Neuron (in vitro differentiated cells): ENCODE measurements at regions not wholly inside any gene's neighbourhood (a gene's known extent, or its start where the extent isn't known, plus 50 kb on each side); places are given as distances from the start of the nearest gene placed in this dataset.
"Not testable (repeated sequence)": the region's sequence is repeated elsewhere in the genome, so short reads cannot be mapped to it uniquely, and the experiment has no call there.

Experiments
- H2AFZ ChIP-seq: one replicate; pipeline ENCODE4 v1.6.1; 2013; ENCODE audit warnings: low read depth, mild to moderate bottlenecking, inconsistent platforms, low read length, moderate library complexity
- H3K27me3 ChIP-seq: one replicate; pipeline ENCODE4 v1.6.1; 2013; ENCODE audit warnings: low read length; ENCODE audit not compliant: insufficient read depth
- H3K36me3 ChIP-seq: one replicate; pipeline ENCODE4 v1.6.1; 2013; ENCODE audit warnings: low read length; ENCODE audit not compliant: insufficient read depth
- H3K4me1 ChIP-seq: one replicate; pipeline ENCODE4 v1.6.1; 2013; ENCODE audit warnings: low read length; ENCODE audit not compliant: insufficient read depth
- H3K4me3 ChIP-seq: 2 replicates; pipeline ENCODE4 v1.5.1; 2013; ENCODE audit warnings: mild to moderate bottlenecking, low read length, moderate library complexity
- H3K9me3 ChIP-seq: one replicate; pipeline ENCODE4 v1.6.1; 2013; ENCODE audit warnings: low read length

DNA sequence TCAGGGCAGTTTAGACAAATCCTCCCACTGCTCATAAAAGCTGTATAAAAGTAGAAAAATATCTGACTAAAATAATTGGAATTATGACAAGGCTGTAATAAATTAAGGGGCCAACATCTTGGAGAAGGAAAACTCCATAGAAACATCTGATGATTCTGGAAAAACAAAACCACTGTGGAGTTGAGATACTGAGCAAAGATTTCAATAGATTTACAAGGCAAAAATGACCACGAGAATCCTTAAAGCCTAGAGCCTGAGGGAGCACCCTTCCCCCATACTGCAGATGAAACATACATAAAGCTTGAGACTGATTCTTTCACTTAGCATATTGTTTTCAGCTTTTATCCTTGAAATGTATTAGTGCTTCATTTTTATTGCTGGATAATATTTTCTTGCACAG, 286.4 kb upstream of the MMADHC start:
- Histone ChIP-seq H3K9me3 (no peaks in the 10 kb centered on the region), H2AFZ (no peak overlapping the region), H3K36me3 (no peaks in the 10 kb centered on the region), H3K4me1 (no peaks in the 10 kb centered on the region), H3K4me3 (no peak overlapping the region), H3K27me3 (no peaks in the 10 kb centered on the region)

DNA sequence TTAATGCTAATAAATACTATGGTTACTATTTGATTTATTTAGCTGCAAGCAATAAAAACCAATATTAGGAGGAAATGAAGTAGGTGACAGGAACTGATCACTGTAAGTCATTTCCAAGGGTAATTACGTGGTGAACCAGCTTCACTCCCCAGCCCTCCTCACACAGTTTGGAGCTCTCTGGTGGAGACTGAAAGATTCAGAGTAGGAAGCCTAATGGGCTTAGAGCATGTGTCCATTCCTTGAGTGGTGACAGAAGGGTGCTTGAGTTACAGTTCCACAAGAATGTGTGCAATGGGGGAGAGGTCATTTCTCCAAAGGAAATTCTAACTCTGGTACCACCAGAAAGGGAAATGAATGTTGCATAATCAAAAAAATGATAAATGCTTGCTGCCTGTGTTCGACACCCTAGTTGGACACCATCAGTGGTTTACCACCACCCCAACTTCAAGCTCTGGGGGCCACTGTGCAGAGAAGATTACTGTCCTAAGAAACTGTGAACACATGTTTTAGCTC, 285.1 kb upstream of the MMADHC start:
- no peaks in the 10 kb centered on the region for H3K4me1 ChIP-seq
- H3K4me3 ChIP-seq = no peak overlapping the region
- H2AFZ ChIP-seq = no peak overlapping the region
- no peaks in the 10 kb centered on the region for H3K36me3 ChIP-seq
- H3K27me3 ChIP-seq = no peaks in the 10 kb centered on the region
- H3K9me3 ChIP-seq = no peaks in the 10 kb centered on the region

DNA sequence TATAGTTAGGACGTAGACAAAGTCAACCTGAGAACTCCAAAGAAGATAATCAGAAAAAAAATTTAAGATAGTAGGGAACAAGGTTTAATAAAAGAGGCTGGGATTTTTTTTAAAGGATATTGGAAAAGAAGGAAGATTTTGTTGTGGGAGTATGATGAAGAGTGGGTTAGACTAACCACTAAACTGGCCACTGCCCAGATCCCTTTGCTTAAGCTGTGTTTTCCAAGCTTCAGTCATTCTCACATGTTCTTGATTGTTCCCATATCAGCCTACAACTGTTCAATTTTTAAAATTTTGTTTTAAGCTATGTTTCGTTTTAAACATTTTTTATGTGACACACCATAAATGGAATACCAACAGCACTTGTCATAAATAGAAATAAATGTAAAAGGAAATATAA, 284.5 kb upstream of the MMADHC start:
- Histone ChIP-seq H3K36me3 (no peaks in the 10 kb centered on the region), H3K9me3 (no peaks in the 10 kb centered on the region), H3K27me3 (no peaks in the 10 kb centered on the region), H3K4me1 (no peaks in the 10 kb centered on the region), H2AFZ (no peak overlapping the region), H3K4me3 (no peak overlapping the region)

DNA sequence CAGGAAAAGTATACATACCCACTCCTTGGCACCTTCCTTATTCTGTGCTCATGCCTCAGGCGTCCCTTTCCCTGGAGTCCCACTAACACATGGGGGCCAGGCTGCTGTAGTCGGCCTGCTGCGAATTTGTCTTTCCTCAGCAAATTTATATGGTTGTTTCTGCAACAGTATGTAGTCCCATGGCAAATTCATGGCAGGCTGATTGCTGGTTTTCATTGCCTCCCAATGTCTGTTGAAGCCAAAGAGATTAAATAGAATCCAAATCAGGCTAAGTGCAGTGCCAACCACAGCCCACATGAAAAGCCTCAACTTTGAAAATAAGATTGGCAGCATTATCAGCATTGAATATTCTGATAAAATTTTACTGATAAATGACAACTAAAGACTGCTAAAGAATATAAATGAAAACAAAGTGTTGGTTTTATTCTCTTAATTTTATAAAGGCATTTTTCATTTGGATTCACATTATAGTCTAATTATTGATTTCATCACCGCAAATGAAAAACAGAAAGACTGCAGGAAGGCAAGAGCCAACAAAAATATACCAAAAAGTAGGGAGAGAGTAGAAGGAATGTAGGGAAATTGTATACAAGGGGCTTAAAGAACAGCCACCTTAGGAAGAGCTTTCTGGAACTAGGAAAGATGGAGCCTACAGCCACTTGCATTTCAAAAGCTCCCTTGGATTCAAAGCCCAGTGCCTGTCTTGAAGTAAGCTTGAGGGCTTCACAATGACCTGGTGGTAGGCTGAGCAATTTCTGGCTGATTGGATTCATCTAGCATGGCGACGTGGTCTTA, 283.7 kb upstream of the MMADHC start:
- H3K4me3 ChIP-seq = no peak overlapping the region

DNA sequence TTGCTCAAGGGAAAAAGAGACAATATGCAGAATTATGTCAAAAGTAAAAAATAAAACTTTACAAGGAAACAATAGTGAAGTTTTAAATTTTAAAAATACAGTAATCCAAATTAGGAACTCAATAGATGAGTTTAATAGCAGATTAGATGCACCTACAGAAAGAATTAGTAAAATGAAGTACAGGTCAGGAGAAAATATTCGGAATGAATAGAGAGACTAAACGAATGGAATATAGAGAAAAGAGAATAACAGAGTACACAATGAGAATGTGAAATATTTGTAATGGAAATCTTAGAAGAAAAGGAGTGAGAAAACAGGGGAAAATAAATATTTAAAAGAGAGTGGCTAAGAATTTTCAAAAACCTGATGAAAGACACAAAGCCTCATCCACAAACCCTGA, 275.7 kb upstream of the MMADHC start:
- Histone ChIP-seq H3K4me3 (no peak overlapping the region), H3K36me3 (no peaks in the 10 kb centered on the region), H3K9me3 (no peaks in the 10 kb centered on the region), H3K4me1 (no peaks in the 10 kb centered on the region), H2AFZ (no peak overlapping the region), H3K27me3 (no peaks in the 10 kb centered on the region)

More for the DNA sequence above, 283.7 kb upstream of the MMADHC start:
- H2AFZ ChIP-seq = no peak overlapping the region
- no peaks in the 10 kb centered on the region for H3K36me3 ChIP-seq
- no peaks in the 10 kb centered on the region for H3K4me1 ChIP-seq
- no peaks in the 10 kb centered on the region for H3K27me3 ChIP-seq
- H3K9me3 ChIP-seq = no peaks in the 10 kb centered on the region

DNA sequence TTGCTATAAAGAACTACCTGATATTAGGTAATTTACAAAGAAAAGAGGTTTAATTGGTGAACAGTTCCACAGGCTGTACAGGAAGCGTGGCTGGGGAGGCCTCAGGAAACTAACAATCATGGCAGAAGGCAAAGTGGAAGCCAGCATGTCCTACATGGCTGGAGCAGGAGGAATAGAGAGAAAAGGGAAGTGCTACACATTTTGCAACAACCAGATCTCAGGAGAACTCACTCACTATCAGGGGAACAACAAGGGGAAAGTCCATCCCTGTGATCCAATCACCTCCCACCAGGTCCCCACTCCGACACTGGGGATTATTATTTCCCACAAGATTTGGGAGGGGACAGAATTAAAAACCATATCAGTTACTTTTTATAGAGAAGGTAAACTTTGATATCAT, 273.5 kb upstream of the MMADHC start:
- Histone ChIP-seq H2AFZ (no peak overlapping the region), H3K36me3 (no peaks in the 10 kb centered on the region), H3K9me3 (no peaks in the 10 kb centered on the region), H3K27me3 (no peaks in the 10 kb centered on the region), H3K4me3 (no peak overlapping the region), H3K4me1 (no peaks in the 10 kb centered on the region)

GRCh38 chr2:149860276-149860921, 272.8 kb upstream of the MMADHC start:
- H3K36me3 ChIP-seq = no peaks in the 10 kb centered on the region
- H3K4me1 ChIP-seq = no peaks in the 10 kb centered on the region
- no peaks in the 10 kb centered on the region for H3K9me3 ChIP-seq
- no peaks in the 10 kb centered on the region for H3K27me3 ChIP-seq
- no peak overlapping the region for H2AFZ ChIP-seq
- H3K4me3 ChIP-seq = no peak overlapping the region

GRCh38 chr2:149858901-149859634, 271.5 kb upstream of the MMADHC start:
- no peaks in the 10 kb centered on the region for H3K36me3 ChIP-seq
- H2AFZ ChIP-seq = no peak overlapping the region
- H3K9me3 ChIP-seq = no peaks in the 10 kb centered on the region
- H3K4me3 ChIP-seq = no peak overlapping the region
- no peaks in the 10 kb centered on the region for H3K4me1 ChIP-seq
- H3K27me3 ChIP-seq = no peaks in the 10 kb centered on the region

DNA sequence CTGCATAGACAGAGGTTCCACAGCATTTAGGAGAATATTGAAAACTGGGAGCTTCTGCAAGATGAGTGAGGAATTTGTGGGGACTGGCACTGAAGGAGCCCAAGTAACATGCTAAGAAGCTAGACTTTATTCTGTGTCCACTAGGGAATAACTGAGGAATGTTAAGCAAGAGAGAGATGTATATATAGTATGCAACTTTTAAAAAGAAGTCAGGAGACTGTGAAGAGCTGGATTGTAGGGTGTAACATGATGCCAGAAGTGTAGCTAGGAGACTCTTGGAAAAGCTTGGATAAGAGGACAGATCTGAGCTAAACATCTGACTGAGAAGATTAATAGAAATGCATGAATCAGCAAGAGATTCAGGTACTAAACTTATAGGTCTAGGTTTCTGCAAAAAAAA, 270.6 kb upstream of the MMADHC start:
- no peaks in the 10 kb centered on the region for H3K36me3 ChIP-seq

GRCh38 chr2:149857344-149857743, 269.8 kb upstream of the MMADHC start:
- Histone ChIP-seq H3K36me3 (no peaks in the 10 kb centered on the region), H3K9me3 (no peaks in the 10 kb centered on the region), H3K4me1 (no peaks in the 10 kb centered on the region), H3K4me3 (no peak overlapping the region), H3K27me3 (no peaks in the 10 kb centered on the region), H2AFZ (no peak overlapping the region)

More for the DNA sequence above, 270.6 kb upstream of the MMADHC start:
- Histone ChIP-seq H2AFZ (no peak overlapping the region), H3K9me3 (no peaks in the 10 kb centered on the region), H3K27me3 (no peaks in the 10 kb centered on the region), H3K4me3 (no peak overlapping the region), H3K4me1 (no peaks in the 10 kb centered on the region)

DNA sequence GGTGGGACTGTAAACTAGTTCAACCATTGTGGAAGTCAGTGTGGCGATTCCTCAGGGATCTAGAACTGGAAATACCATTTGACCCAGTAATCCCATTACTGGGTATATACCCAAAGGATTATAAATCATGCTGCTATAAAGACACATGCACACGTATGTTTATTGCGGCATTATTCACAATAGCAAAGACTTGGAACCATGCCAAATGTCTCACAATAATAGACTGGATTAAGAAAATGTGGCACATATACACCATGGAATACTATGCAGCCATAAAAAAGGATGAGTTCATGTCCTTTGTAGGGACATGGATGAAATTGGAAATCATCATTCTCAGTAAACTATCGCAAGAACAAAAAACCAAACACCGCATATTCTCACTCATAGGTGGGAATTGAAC, 268.3 kb upstream of the MMADHC start:
- not testable (repeated sequence) for H3K4me1 ChIP-seq, H3K27me3 ChIP-seq, H3K9me3 ChIP-seq, H3K36me3 ChIP-seq, H3K4me3 ChIP-seq, H2AFZ ChIP-seq

DNA sequence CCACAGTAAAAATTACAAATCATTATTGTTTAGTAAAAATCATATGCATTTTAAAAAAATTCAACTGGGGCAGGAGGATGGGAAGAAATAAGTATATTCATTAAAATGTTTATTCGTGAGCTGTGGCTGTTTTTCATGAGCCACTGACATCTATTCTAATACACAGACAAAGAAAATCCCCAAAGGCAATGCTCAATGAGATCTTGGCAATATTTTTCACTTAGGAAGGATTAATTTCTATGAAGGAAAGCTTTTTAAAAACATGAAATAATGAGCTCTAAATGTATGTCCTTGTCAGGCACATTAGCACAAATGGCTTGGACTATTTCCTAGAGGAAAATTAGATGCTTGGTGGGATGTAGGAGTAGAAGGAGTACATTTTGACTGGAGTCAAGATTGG, 262.0 kb upstream of the MMADHC start:
- H3K36me3 ChIP-seq = no peaks in the 10 kb centered on the region
- H3K27me3 ChIP-seq = no peaks in the 10 kb centered on the region
- no peak overlapping the region for H2AFZ ChIP-seq
- H3K9me3 ChIP-seq = no peaks in the 10 kb centered on the region
- no peak overlapping the region for H3K4me3 ChIP-seq
- H3K4me1 ChIP-seq = peaks cover 2% of the 10 kb centered on the region

GRCh38 chr2:149849136-149849535, 261.6 kb upstream of the MMADHC start:
- Histone ChIP-seq H3K4me1 (peaks cover 2% of the 10 kb centered on the region), H3K4me3 (no peak overlapping the region), H3K9me3 (no peaks in the 10 kb centered on the region), H3K36me3 (no peaks in the 10 kb centered on the region), H3K27me3 (no peaks in the 10 kb centered on the region), H2AFZ (no peak overlapping the region)
